GM10266 (cell line): ENCODE measurements at regions not wholly inside any gene's neighbourhood (a gene's known extent, or its start where the extent isn't known, plus 50 kb on each side); places are given as distances from the start of the nearest gene placed in this dataset.

Source experiments
- DNase-seq: peaks from one replicate; pipeline ENCODE4 v3.0.0; 2012; ENCODE audit errors: extremely low spot score
- CTCF ChIP-seq: IDR thresholded peaks from 2 replicates; pipeline ENCODE4 v1.5.1; 2012; ENCODE audit warnings: mild to moderate bottlenecking, low read depth; ENCODE audit not compliant: control insufficient read depth, insufficient read depth; ENCODE audit errors: missing control alignments

- no peak for DNase-seq
- no peak for TF ChIP-seq CTCF
Observed at GRCh38 chr5:74092766-74093165, 466.8 kb downstream of the ARHGEF28 start.

- no peak for DNase-seq
- TF ChIP-seq CTCF = no peak
Observed at GRCh38 chr5:74085782-74086181, 459.8 kb downstream of the ARHGEF28 start.

- no peak for TF ChIP-seq CTCF
- no peak for DNase-seq
Observed at GRCh38 chr5:74085186-74085585, 459.2 kb downstream of the ARHGEF28 start.

GRCh38 chr5:74083096-74083791 is 457.2 kb downstream of the ARHGEF28 start:
- TF ChIP-seq CTCF = no peak
- no peak for DNase-seq

- no peak for DNase-seq
- TF ChIP-seq CTCF = no peak
Observed at GRCh38 chr5:74082512-74083055, 456.6 kb downstream of the ARHGEF28 start.

- TF ChIP-seq CTCF = no peak
- DNase-seq = no peak
Observed at GRCh38 chr5:74081126-74081525, 455.1 kb downstream of the ARHGEF28 start.

- TF ChIP-seq CTCF = no peak
- no peak for DNase-seq
Observed at GRCh38 chr5:74079971-74080556, 454.1 kb downstream of the ARHGEF28 start.
